ENCODE measurements at regions not wholly inside any gene's neighbourhood (a gene's known extent, or its start where the extent isn't known, plus 50 kb on each side); places are given as distances from the start of the nearest gene placed in this dataset.

DNA sequence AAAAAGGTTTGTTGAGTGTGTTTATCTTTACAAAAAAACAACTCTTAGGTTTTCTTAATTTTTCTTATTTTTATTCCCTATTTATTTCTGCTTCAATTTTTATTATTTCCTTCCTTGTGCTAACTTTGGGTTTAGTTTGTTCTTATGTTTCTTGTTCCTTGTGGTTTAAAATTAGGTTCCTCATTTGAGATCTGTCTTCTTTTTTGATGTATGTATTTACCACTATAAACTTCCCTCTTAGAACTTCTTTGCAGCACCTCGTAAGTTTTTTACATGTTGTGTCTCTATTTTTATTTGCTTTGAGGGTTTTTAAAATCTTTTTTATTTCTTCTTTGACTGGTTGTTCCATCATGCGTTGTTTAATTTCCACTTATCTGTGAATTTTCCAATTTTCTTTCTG lies 1217.1 kb upstream of the CELF2 start:
- TF ChIP-seq, protein P1, sequence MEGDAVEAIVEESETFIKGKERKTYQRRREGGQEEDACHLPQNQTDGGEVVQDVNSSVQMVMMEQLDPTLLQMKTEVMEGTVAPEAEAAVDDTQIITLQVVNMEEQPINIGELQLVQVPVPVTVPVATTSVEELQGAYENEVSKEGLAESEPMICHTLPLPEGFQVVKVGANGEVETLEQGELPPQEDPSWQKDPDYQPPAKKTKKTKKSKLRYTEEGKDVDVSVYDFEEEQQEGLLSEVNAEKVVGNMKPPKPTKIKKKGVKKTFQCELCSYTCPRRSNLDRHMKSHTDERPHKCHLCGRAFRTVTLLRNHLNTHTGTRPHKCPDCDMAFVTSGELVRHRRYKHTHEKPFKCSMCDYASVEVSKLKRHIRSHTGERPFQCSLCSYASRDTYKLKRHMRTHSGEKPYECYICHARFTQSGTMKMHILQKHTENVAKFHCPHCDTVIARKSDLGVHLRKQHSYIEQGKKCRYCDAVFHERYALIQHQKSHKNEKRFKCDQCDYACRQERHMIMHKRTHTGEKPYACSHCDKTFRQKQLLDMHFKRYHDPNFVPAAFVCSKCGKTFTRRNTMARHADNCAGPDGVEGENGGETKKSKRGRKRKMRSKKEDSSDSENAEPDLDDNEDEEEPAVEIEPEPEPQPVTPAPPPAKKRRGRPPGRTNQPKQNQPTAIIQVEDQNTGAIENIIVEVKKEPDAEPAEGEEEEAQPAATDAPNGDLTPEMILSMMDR (optimal IDR thresholded peaks at IDR 0.05 in 1 of 3, IDR thresholded peaks at IDR 0.05 in 1 of 3, conservative IDR thresholded peaks at IDR 0.05 in 1 of 3; ENCODE audit: extremely low read depth in 1 of 3, insufficient read depth in 2 of 3, low read length in 3 of 3): no peak
- TF ChIP-seq EZH2 (IDR thresholded peaks at IDR 0.05; ENCODE audit: low read length): no peak
